ENCODE measurements at regions not wholly inside any gene's neighbourhood (a gene's known extent, or its start where the extent isn't known, plus 50 kb on each side); places are given as distances from the start of the nearest gene placed in this dataset.
"Not testable (repeated sequence)": the region's sequence is repeated elsewhere in the genome, so short reads cannot be mapped to it uniquely, and the experiment has no call there.

DNA sequence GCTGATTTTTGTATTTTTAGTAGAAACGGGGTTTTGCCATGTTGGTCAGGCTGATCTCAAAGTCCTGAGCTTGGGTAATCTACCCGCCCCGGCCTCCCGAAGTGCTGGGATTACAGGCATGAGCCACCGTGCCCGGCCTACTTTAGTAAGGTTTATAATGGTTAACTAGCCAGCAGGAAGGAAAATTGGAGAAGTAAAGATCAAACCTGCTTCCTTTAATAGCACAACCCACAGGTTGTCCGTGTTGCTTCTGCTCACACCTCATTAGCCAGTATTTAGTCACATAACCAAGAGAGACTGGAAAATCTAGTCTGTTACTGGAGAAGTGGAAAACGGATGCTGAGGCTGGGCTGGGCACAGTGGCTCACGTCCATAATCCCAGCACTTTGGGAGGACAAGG is 51.9 kb upstream of the TBL1XR1 start:
- no peak for DNase-seq

DNA sequence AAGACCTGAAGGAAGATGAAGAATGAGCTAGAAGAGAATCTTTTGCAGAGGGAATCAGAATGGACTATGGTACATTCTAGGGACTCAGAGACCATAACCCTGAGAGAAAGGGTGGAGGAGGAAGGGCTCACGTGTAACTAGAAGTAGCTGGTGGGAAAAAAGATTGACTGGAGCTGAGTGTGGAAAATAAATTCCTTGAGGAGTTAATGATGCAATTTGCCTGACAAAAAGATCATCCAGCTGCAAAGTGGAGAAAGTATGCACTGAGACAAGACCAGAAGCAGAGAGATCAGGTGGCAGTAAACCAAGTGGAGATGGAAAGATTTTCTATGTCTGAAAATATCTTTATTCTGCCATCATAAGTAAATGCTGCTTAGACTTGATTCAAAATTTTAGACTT is 52.9 kb upstream of the TBL1XR1 start:
- peak; percentile 29 for DNase-seq

DNA sequence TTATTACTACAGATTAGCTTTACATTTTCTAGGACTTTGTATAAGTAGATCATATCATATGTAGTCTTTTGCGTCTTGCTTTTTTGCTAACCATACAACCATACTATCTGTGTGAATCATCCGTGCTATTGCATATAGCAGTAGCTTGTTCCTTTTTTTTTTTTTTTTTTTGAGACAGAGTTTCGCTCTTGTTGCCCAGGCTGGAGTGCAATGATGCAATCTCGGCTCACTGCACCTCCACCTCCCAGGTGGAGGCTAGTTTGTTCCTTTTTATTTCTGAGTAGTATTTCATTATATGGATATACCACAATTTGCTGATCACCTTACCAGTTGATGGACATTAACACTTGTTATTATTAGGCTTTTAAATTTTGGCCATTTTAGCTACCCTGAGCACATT is 54.5 kb upstream of the TBL1XR1 start:
- DNase-seq = no peak

DNA sequence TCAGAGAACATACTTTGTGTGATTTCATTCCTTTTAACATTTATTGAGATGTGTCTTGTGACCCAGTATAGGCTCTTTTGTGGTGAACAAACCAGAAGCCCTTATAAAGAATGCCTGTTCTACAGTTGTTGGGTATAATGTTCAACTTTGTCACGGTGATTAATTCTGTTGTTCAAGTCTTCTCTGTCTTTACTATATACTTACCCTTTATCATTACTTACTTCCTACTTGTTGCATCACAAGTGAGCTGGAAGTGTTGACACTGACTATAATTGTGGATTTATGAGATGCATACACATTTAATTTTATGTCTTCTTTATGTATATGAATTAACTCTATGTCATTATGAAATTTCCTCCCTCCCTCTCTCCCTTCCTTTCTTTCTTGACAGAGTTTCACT is 59.7 kb upstream of the TBL1XR1 start:
- DNase-seq = no peak

DNA sequence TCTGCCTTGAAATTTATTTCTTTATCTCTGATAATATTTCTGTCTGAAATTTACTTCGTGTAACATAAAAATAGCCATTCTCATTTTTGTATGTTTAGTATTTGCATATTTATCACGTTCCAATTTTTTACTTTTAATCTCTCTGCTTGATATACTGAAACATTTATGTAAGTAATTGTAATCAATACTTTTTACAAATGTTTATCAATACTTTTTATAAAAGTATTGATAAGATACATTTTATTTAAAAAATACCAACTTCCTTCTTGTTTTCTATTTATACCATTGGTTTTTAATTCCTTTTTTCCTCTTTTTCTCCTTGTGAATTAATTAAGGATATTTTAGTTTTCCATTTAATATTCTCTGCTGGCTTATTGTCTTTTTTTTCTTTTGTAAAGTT is 60.3 kb upstream of the TBL1XR1 start:
- no peak for DNase-seq

DNA sequence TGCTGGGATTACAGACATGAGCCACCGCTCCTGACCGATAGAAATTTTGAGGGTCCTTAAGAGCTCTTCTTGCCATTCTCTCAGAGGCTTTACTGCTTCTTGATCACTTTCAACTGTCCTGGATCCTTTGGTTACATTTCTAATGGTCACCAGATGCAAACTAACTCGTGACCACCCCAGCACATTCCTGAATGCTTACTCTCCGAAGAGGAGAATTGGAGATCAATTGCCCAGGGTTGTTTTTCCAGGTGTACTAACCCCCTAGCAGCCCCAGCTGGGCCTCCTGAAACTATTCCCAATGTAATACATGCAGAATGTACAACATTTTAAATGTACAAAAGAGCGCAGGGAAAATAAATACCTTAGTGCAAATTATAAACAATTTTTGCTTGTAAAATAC is 65.1 kb upstream of the TBL1XR1 start:
- DNase-seq = no peak

DNA sequence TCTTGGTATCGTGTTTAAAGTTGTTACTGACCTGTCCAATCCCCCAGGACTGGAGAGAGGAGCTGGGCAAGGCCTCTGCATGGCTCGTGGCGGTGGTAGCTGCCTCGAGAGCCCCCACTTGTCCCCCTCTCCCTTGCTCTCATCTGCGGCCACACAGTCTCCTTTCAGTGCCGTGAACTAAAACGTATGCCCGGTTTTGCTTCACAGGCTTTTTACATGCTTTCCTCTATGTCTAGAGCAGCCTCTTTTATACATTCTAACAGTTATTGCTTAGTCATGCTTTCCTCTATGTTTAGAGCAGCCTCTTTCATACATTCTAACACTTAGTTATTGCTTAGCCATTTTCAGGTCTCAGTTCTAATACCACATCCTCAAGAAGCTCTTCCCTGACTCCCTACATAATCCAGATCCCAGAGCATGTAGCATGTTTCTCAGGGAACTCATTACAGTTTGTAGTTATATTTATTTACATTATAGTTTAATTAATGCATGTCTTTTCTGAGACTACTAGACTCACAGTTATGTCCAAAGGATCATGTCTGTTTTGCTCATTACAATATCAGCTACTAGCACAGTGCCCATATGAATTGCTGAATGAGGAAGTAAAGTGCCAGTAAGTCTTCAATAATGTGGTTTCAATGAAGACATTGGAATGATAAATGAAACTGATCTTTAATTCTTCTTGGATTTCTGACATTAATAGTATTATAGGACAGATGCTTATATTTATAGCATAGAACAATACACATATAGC is 66.5 kb upstream of the TBL1XR1 start:
- DNase-seq = no peak

DNA sequence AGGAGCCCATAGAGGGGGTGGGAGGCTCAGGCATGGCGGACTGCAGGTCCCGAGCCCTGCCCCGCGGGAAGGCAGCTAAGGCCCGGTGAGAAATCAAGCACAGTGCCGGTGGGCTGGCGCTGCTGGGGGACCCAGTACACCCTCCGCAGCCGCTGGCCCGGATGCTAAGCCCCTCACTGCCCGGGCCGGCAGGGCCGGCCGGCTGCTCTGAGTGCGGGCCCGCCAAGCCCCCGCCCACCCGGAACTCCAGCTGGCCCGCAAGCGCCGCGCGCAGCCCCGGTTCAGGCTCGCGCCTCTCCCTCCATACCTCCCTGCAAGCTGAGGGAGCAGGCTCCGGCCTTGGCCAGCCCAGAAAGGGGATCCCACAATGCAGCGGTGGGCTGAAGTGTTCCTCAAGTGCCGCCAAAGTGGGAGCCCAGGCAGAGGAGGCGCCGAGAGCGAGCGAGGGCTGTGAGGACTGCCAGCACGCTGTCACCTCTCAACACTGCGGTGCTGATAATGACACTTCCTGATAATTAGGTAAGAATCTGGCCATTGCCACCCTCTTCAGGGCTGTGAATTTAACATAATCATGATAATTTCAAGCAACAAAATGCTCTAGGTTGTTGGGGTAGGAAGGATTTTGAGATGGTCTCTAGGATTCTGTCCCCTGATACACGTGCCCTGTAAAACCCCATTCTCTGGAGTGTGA is 74.7 kb upstream of the TBL1XR1 start:
- not testable (repeated sequence) for DNase-seq

DNA sequence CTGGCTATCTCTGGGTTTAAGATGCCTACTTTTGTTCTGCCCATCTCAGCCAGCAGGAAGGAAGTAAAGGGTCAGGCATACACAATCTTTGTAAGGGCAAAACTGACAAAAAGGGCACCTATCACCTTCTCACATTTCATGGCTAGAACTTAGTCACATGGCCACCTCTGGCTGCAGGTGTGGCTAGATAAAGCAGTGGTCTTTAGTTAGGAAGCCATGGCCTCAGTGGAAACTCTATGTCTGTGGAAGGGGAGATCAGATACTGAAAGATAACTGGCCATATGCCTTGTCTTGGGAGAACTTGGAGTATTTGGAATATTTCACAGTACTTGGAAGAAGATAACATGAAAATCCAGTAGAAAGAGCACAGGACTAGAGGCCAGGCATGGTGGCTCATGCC is 80.7 kb upstream of the TBL1XR1 start:
- DNase-seq = no peak

DNA sequence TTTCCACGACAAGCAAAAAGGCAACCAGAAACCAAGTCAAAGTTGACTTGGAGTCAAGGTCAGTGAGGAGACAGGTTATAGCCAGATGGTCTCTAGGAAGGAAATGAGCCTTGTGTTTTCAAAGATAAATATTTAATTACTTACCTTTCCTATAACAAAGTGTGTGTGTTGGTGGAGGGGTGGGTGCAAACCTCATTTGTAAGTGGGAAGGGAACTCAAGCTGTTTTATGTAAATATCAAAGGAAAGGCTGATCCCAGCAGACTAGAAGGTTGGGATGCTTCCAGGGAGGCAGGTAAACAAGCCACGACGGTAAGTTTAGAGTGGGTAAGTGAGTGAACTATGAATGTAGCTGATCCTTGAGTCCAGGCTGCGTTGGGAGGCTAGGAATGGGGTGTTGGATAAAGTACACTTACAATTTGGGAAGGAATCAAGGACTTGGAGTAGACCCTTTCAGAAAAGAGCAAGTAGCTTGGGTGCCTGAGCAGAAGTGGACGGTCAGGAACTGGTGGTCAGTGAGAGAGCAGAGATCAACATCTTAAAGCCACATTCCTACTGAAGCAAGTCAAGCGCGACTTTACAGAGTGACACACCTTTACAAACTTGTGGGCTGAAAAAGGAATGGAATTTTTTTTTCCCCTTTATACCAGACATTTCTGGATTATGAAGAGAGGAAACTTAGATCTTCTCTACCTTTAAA is 82.0 kb upstream of the TBL1XR1 start:
- no peak for DNase-seq

DNA sequence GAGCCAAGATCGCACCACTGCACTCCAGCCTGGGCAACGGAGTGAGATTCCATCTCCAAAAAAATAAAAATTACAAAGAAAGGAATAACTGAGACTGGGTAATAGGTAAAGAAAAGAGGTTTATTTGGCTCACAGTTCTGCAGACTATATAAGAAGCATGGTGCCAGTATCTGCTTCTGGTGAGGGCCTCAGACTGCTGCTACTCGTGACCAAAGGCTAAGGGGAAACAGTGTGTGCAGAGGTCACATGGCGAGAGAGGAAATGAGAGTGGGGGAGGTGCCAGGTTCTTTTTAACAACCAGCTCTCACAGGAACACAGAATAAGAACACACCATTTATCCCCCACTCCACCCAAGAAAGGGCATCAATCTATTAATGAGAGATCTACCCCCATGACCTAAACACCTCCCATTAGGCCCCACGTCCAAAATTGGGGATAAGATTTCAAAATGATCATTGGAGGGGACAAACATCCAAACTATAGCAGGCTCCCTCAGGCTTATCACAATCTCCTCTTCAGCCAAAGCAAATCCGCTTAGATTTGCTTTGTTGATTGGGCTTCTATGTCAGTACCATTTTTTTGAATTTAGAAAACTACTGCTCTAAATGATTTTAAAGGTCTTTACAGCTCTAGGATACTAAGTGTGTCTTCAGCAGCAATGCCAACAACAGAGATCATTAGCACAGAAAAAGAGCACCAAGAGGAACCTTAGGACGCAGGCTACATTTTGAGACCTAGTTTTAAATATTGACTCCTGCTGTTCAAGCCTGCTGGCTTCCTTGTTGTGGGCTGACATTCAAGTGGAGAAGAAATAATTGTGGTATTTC is 84.2 kb upstream of the TBL1XR1 start:
- no peak for DNase-seq

DNA sequence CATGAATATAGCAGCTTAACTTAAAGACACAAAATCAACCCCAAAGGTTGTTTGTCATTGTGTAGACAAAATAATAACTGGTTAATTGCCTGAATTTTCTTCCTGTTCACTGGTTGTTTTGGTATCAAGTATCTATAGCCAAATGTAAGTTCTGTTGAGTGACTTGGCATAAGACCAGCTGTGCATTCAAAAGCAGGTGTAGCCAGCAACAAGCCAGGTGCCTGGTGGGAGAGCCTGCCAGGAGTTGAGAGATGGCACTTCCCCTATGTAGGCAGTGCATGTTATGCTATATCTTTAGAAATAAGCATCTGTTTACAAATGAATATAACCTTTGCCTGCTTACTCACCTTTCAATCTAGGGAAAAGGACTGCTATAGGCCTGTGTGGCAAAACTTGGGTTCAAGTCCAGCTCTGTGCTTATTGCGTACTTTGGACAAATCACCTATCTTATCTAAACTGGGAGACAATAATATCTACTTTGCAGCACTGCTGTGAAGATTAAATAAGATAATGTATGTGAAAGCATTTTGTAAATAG is 84.9 kb upstream of the TBL1XR1 start:
- DNase-seq = no peak

DNA sequence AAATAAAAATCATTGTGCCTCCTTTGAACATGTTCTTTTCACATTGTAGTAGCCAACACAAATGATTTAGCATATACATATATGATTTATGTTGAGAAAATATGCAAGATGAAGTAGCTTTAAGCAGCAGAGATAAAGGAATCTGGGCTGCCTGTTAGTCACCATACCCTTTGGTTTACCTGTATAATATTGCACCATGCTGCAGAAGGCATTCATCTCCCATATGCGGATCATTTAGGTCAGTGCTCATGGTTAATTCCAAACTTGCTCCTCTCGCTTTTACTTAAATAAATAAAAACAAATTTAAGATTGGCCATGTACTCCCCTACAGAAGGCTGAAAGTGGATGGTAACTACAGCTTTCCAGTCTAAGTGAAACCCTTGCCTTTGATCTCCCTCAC is 86.7 kb upstream of the TBL1XR1 start:
- DNase-seq = no peak

DNA sequence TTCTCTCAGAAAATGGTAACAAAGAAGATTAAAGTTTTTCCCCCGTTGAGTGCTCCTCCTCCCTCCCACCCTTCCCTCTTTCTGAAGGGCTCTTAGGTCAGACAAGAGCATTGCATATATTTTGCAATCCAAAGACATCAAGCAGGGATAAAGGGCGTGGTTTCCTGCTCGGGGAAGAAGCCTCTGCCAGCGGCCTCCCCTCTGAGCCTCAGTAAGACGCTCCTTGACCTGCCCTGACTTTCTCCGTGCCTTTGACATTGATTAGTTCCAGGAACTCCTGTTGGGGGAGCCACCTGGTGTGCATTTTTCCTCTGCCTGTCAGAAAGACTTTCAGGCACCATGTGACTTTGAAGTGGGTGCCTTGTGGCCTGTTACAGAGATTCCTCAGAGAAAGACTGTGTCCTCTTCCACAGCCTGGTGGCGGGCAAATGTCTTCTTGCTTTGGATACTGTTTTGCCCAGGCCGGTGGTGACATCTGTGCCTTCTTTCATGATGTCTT is 87.2 kb upstream of the TBL1XR1 start:
- no peak for DNase-seq

DNA sequence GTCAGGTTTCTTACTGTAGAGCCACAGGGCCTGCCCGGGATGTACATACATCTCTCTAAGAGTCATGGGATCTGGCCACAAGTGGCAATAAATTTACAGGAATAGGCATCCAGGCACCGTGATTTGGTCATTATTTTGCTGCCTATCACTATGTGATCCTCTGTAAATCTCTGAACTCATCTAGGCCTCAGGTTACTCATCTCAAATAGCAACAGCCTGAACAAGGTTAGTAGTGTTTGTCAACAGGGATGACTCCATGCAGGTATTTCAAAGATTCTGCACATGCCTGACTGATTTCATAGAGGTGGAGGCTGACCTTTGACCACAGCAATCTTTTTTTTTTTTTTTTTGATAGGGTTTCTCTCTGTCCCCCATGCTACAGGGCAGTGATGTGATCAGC is 88.8 kb upstream of the TBL1XR1 start:
- no peak for DNase-seq

DNA sequence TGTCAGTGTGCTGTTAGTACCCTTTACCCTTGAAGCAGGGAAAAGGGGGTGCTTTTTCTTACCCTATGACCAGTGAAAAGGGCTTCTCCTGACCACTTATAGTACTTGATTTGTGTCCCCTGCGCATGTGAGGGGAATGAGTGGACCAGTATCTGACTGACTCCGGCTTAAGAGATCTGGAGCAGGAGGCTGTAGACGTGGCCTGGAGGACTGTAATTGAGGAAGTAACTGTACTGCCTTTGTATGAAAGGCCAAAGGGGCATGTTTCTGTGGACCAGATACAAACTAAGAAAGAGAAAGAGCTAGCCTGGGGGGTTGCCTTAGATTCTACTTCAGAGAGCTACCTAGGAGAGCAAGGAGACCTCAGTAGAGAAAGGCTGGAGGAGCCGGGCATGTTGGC is 89.9 kb upstream of the TBL1XR1 start:
- no peak for DNase-seq

DNA sequence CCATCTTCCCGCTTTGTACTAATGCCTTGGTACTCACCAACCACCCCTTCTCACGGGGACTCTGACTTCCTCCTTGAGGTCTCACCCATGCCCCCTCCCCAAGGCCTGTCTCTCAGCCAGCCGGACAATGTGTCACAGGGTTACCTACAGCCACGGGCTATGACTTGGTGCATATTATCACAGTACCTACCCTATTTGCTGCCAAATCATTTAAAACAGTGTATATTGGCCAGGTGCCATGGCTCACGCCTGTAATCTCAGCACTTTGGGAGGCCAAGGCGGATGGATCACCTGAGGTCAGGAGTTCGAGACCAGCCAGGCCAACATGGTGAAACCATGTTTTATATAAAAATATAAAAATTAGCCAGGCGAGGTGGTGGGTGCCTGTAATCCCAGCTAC is 93.4 kb upstream of the TBL1XR1 start:
- no peak for DNase-seq

DNA sequence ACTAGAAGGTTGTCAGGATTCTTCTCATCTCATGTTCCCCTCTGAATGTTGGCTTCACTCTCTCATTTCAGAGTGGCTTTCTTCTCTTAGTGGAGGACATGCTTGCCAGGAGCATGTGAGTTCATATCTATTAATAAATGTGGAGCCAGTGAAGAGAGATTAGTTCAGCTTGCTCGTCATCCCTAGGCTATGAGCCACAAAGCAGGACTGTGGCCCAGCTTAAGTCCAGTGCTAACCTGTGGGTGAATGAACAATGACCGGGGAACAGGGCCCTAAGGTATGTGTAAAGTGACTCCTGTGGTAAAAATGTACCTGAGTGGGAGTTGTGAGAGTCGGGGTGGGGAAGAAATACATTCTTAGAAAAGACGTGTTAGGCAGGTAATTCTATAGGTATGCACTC is 96.9 kb upstream of the TBL1XR1 start:
- no peak for DNase-seq

DNA sequence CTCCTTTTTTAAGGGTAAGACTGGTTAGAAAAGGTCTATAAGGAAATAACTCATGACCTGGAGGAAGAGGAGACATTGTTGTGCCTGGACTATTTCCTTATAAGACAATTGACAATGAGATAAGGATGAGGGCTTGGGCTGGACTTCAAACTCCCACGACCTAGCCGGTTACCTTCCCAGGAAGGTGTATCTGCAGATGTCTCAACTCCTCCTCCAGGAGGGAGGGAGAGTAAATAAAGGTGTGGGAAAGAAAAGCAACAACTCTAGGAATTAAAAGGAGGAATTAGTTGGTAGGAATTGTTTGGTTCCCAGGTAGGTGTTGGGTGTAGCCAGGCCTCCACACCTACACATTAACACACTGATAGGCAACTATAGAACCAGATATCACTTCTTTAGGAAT is 97.8 kb upstream of the TBL1XR1 start:
- no peak for DNase-seq

DNA sequence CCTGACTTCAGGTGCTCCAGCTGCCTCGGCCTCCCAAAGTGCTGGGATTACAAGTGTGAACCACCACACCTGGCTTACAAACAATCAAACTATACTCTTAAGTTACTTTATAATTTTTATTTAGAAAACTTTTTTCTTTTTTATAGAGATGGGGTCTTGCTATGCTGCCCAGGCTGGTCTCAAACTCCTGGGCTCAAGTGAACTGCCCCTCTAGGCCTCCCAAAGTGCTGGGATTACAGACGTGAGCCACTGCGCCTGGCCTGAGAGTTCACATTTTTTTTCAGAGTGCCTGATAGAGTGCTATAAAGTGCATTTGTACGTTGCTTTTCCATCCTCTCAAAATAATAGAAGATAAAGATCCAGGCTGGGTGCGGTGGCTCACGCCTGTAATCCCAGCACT is 102.0 kb upstream of the TBL1XR1 start:
- no peak for DNase-seq

DNA sequence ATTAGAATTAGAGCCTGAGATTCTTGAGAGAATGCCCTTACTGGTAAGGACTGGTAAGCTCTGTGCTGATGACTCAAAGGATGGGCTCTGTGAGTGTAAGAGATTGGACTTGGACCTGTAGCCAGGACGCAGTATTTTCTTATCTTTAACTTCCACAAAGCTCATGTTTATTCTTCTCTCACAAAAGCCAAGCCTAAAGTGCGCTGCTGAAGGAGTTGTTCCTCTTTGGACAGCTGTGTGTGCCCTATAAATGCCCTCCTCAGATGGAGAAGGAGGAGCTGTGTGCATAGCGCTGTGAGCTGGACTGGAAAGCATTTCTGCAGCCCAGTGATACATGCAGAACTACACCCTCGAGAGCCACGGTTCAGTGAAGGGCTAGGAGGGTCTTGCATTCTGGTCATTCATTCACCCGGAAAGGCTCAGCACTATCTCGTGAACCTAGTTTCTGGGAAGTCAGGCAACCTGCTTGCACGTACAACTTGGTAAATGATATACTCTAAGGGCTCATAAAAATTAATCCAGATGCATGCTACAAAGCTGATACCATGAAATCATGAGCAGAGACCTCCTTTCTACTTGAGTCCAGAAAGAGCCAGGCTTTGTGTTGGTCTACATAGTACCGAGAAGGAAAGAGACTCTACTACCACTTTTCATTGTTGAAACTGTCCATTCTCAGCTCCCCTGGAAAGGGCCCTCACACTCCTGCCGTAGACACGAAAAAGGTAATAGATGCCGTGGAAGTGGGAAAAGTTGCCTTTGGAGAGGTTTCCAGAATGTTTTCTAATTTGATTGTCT is 103.0 kb upstream of the TBL1XR1 start:
- DNase-seq = peak; percentile 86

Measured in left kidney (tissue), 1 donor.